Astrocyte (in vitro differentiated cells and primary cell): ENCODE measurements at regions not wholly inside any gene's neighbourhood (a gene's known extent, or its start where the extent isn't known, plus 50 kb on each side); places are given as distances from the start of the nearest gene placed in this dataset.

ENCODE experiments used
- CTCF ChIP-seq: IDR thresholded peaks from 2 replicates; pipeline ENCODE4 v1.5.1; 2011; ENCODE audit warnings: low read depth, mild to moderate bottlenecking, inconsistent platforms, low read length, moderate library complexity; ENCODE audit not compliant: insufficient read depth
- EZH2 ChIP-seq: IDR thresholded peaks from 2 replicates; pipeline ENCODE4 v1.6.1; 2012; ENCODE audit warnings: mild to moderate bottlenecking, low read length, inconsistent platforms; ENCODE audit not compliant: insufficient read depth

GRCh38 chr11:97354026-97354425 is 964.2 kb downstream of the JRKL start:
- TF ChIP-seq CTCF (no peak), EZH2 (no peak)
